Activated CD4-positive, alpha-beta T cell treated with anti-CD3 and anti-CD28 coated beads, Interleukin-2, amount 10 ng/mL, durations not matched to agents 24 days and 14 days (primary cell): ENCODE measurements at regions not wholly inside any gene's neighbourhood (a gene's known extent, or its start where the extent isn't known, plus 50 kb on each side); places are given as distances from the start of the nearest gene placed in this dataset.
"Not testable (repeated sequence)": the region's sequence is repeated elsewhere in the genome, so short reads cannot be mapped to it uniquely, and the experiment has no call there.

ENCODE experiments used
- DNase-seq: peaks from one replicate; pipeline ENCODE4 v3.0.0; 2022
- H3K27ac Mint-ChIP-seq: one replicate; pipeline ENCODE4 v1.8.0; 2022; ENCODE audit warnings: mild to moderate bottlenecking, mixed read lengths
- H3K27me3 Mint-ChIP-seq: one replicate; pipeline ENCODE4 v1.8.0; 2022; ENCODE audit warnings: mixed read lengths
- H3K36me3 Mint-ChIP-seq: one replicate; pipeline ENCODE4 v1.8.0; 2022; ENCODE audit warnings: low read depth, mild to moderate bottlenecking, mixed read lengths
- H3K4me1 Mint-ChIP-seq: one replicate; pipeline ENCODE4 v1.8.0; 2021; ENCODE audit warnings: mixed read lengths
- H3K4me3 Mint-ChIP-seq: one replicate; pipeline ENCODE4 v1.8.0; 2022; ENCODE audit warnings: mild to moderate bottlenecking, moderate library complexity, mixed read lengths
- H3K9me3 Mint-ChIP-seq: one replicate; pipeline ENCODE4 v1.8.0; 2021; ENCODE audit warnings: mixed read lengths
- intact Hi-C: fragments of 100-400 bp; cut with micrococcal nuclease; formaldehyde crosslinking; loops from one replicate; pipeline ENCODE4 v1.15.1; 2023

- H3K27ac Mint-ChIP-seq, result no peak overlapping the region
- no peaks in the 10 kb centered on the region for H3K9me3 Mint-ChIP-seq
- H3K36me3 Mint-ChIP-seq, result no peaks in the 10 kb centered on the region
- no peaks in the 10 kb centered on the region for H3K27me3 Mint-ChIP-seq
- DNase-seq, result no peak
- intact Hi-C loops, result no loop called here
- H3K4me3 Mint-ChIP-seq, result no peak overlapping the region
- no peaks in the 10 kb centered on the region for H3K4me1 Mint-ChIP-seq
These were observed 509.2 kb downstream of the CSNK1G3 start for GRCh38 chr5:124021066-124021641.

GRCh38 chr5:124017321-124017720 is 505.3 kb downstream of the CSNK1G3 start:
- not testable (repeated sequence) for H3K36me3 Mint-ChIP-seq, H3K4me3 Mint-ChIP-seq, H3K4me1 Mint-ChIP-seq

DNA sequence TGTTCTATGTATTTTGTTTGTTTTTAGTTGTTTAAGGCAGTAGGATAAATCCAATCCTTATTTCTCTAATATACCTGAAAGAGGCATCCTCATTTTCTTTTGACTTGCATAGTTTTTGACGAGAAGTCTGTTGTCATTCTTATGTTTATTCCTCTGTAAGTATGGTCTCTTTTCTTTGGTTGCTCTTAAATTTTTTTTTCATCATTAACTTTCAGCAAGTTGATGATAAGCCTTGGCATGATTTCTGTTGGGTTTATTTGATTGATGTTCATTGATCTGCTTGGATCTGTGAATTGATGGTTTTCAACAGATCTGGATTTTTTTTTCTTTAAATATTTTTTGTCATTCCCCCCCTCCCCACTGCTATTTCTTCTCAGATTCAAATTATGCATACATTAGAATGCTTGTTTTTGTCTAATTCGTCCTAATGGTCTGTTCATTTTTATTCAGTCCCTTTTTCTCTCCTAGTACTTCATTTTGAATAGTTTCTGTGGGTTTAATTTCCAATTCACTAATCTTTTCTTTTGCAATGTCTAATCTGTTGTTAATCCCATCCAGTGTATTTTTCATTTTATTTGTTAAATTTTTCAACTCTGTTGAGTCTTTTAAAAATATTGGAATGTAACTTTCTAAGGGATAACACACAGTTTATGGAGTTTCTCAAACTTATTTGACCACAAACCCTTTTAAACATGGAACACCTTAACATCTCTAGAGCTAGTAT is 495.9 kb downstream of the CSNK1G3 start:
- H3K4me3 Mint-ChIP-seq, result no peak overlapping the region
- H3K27me3 Mint-ChIP-seq, result no peaks in the 10 kb centered on the region
- intact Hi-C loops, result no loop called here
- no peaks in the 10 kb centered on the region for H3K36me3 Mint-ChIP-seq
- DNase-seq, result no peak
- H3K9me3 Mint-ChIP-seq, result peaks cover 5% of the 10 kb centered on the region
- H3K4me1 Mint-ChIP-seq, result no peaks in the 10 kb centered on the region
- no peak overlapping the region for H3K27ac Mint-ChIP-seq

More at GRCh38 chr5:124017321-124017720, 505.3 kb downstream of the CSNK1G3 start:
- H3K9me3 Mint-ChIP-seq, H3K27me3 Mint-ChIP-seq, DNase-seq, H3K27ac Mint-ChIP-seq, intact Hi-C loops: not testable (repeated sequence)

DNA sequence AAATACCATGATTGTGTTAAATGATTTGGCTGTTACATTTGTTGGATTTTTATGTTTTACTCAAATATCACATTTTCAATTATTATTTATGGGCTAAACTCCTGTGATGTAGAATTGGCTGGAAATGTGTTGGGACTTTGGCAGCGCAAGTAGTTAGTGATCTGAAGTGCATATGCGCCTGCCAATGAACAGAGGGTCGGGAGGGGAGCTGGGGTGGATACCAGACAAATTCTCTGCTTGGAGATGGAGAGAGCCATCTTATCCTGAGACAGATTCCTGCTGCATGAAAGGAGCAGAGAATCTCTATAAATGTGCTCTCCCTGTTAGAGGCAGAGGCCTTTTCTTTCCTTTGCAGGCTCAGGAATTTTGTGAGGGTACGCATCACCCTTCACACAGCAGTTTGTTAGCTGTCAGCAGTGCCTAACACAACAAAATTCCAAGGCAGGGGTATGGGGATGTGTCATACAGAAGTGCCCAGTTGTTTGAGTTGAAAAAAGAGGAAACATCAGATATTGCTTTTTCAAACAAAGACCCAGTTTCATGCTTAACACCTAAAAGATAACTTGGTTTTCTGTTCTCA is 489.1 kb downstream of the CSNK1G3 start:
- H3K27me3 Mint-ChIP-seq, result no peaks in the 10 kb centered on the region
- no peaks in the 10 kb centered on the region for H3K4me1 Mint-ChIP-seq
- no peaks in the 10 kb centered on the region for H3K36me3 Mint-ChIP-seq
- H3K27ac Mint-ChIP-seq, result no peak overlapping the region
- H3K9me3 Mint-ChIP-seq, result no peaks in the 10 kb centered on the region
- no peak for DNase-seq
- H3K4me3 Mint-ChIP-seq, result no peak overlapping the region
- intact Hi-C loops, result no loop called here

DNA sequence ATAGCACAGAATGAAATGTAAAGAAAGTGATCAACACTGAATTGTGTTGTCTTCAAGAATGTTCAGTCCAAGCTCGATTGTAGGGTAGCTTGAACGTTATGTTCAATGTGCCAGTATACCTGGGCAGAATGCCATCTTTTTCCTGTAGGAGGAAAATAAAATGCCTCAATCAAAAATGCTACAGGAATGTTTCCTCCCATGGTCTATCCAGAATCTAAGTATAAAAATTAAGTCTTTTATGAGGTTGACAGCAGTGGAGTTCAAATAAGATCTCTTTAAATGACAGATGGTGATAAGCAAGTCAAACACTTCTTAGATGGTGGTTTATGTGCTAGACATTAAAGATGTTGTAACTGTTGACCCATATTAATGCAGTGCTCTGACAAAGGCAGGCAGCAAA is 488.6 kb downstream of the CSNK1G3 start:
- Mint-ChIP-seq H3K27ac (no peak overlapping the region), H3K36me3 (no peaks in the 10 kb centered on the region), H3K4me1 (no peaks in the 10 kb centered on the region), H3K27me3 (no peaks in the 10 kb centered on the region), H3K9me3 (no peaks in the 10 kb centered on the region), H3K4me3 (no peak overlapping the region)
- no peak for DNase-seq
- intact Hi-C loops, result no loop called here

DNA sequence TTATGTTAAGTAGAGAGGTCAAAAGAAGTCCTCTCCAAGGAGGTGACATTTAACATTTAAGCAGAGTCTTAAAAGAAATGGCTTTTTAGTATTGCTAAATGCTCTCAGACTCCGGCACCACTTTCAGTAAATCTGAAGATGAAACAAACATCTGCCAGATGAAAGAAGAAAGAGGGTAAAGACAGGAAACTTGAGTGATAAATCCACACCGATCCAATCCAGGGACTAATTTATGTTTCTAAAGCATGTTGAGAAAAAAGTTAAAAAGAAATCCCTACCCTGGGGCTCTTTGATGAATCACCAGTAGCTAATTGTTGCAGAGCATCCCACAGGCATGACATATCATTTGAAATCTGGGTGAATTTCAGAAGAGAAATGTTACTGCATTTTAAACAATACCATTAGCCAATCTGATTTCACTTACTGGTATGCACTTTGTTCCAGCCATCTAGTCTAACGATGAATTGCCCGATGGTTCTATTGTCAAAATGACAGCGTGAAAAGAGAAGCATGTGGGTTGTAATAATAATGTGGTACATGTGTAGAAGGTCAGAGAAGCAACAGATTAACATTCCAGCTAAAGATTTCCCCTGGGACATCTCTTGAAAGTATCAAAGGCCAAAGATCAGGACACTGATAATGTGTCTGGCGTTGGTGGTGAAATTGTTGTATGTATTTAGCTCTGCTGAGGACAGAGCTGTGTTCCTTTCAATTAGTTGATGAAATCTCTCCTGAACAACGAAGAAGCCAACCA is 485.7 kb downstream of the CSNK1G3 start:
- intact Hi-C loops, result loop anchor here (5.0 kb wide), 1 partner anchor 250 kb away; no protein-coding TSS in a partner anchor
- no peaks in the 10 kb centered on the region for H3K36me3 Mint-ChIP-seq

DNA sequence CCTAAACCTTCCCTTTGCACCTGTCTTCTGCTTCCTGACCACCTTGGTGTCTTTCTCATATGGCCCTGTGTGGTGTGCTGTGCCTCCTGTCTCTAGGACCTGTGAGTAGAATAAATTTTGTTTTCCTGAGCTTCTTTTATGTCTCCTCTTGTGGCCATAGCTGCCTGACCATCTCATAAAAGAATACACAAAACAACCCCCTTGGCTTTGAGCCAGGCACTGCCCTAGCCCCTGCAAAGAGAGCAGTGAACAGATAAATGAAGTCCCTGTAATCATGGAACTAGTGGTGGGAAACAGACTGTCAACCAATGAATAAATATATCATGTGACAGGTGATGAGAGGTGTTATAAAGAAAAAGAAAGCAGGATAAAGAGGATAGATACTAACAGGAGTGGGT is 485.1 kb downstream of the CSNK1G3 start:
- intact Hi-C loops, result loop anchor here (5.0 kb wide), 1 partner anchor 250 kb away; no protein-coding TSS in a partner anchor
- H3K36me3 Mint-ChIP-seq, result no peaks in the 10 kb centered on the region
- H3K27ac Mint-ChIP-seq, result no peak overlapping the region
- no peaks in the 10 kb centered on the region for H3K9me3 Mint-ChIP-seq
- H3K4me3 Mint-ChIP-seq, result no peak overlapping the region
- H3K27me3 Mint-ChIP-seq, result no peaks in the 10 kb centered on the region
- DNase-seq, result no peak
- H3K4me1 Mint-ChIP-seq, result no peaks in the 10 kb centered on the region

More for the DNA sequence above, 485.7 kb downstream of the CSNK1G3 start:
- no peak for DNase-seq
- H3K27ac Mint-ChIP-seq, result no peak overlapping the region
- H3K9me3 Mint-ChIP-seq, result no peaks in the 10 kb centered on the region
- no peak overlapping the region for H3K4me3 Mint-ChIP-seq
- H3K27me3 Mint-ChIP-seq, result no peaks in the 10 kb centered on the region
- no peaks in the 10 kb centered on the region for H3K4me1 Mint-ChIP-seq

DNA sequence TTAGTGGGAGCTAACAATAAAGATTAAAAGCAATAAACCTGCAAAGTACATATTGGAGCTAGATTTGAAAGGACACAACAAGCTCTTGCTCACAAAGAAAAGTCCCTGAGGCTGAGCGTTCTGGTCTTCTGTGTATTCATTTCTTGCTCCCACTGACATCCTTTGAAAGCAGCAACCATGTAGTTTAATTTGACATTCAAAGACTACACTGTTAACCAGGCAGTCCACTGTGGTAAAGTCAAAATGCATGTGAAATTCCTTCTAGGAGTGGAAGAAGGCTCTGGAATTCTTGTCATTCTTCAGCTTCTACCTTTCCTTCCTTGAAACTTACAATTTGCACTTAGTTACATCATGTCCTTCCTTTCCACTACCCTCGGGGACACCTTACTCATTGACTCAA is 480.7 kb downstream of the CSNK1G3 start:
- intact Hi-C loops, result no loop called here

DNA sequence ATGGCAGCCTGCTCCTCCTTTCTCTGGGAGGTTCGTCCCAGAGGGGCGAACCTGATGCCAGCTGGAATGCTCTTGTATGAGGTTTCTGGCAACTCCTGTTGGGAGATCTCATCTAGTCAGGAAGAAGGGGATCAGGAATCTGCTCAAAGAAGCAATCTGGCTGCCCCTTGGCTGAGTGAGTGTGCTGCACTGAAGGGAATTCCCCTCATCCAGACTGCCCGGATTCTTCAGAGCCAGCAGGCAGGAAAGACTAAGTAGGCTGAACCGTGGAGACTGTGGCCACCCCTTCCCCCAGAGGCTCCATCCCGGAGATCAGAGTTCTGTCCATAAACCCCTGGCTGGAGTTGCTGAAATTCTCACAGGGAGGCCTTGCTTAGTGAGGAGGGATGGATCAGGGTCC is 476.0 kb downstream of the CSNK1G3 start:
- intact Hi-C loops, result no loop called here
- no peaks in the 10 kb centered on the region for H3K4me1 Mint-ChIP-seq
- H3K27ac Mint-ChIP-seq, result no peak overlapping the region
- peaks cover 4% of the 10 kb centered on the region for H3K9me3 Mint-ChIP-seq
- H3K27me3 Mint-ChIP-seq, result no peaks in the 10 kb centered on the region
- no peak overlapping the region for H3K4me3 Mint-ChIP-seq
- DNase-seq, result no peak
- H3K36me3 Mint-ChIP-seq, result no peaks in the 10 kb centered on the region

More for the DNA sequence above, 480.7 kb downstream of the CSNK1G3 start:
- no peak overlapping the region for H3K27ac Mint-ChIP-seq
- no peak overlapping the region for H3K4me3 Mint-ChIP-seq
- no peaks in the 10 kb centered on the region for H3K4me1 Mint-ChIP-seq
- no peaks in the 10 kb centered on the region for H3K27me3 Mint-ChIP-seq
- H3K36me3 Mint-ChIP-seq, result no peaks in the 10 kb centered on the region
- no peaks in the 10 kb centered on the region for H3K9me3 Mint-ChIP-seq
- DNase-seq, result no peak

DNA sequence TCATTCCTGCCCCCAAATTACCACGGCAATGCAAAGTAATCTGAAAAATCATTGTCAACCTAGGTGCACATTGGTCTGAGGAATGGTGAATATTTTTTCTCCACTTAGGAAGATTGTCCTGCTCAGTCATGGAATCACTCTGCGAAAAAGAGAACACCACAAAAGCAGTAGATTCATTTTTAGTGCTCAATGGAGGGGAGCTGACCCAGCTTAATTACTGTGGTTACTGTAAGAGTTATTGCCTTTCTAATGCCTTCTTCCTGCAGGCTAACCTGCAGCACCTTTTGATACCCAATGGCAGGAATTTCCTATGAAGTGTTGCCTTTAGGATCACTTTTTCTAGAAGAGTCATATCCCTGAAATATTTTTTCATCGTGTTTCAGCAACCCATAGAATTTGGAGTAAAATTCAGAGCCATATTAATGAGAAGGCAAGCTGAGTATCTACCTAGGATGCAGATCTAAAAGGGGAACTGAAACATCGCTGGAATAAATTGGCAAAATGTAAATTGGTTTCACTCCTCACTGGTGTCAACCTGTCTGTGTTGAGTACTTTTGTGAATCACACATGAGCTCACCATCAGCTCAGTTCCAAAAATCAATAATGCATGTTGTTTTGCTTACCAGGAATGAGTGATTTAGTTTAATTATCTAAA is 464.5 kb downstream of the CSNK1G3 start:
- no peaks in the 10 kb centered on the region for H3K4me1 Mint-ChIP-seq
- no peaks in the 10 kb centered on the region for H3K36me3 Mint-ChIP-seq
- H3K27me3 Mint-ChIP-seq, result no peaks in the 10 kb centered on the region
- H3K27ac Mint-ChIP-seq, result no peak overlapping the region
- intact Hi-C loops, result no loop called here
- DNase-seq, result no peak
- no peaks in the 10 kb centered on the region for H3K9me3 Mint-ChIP-seq
- H3K4me3 Mint-ChIP-seq, result no peak overlapping the region

DNA sequence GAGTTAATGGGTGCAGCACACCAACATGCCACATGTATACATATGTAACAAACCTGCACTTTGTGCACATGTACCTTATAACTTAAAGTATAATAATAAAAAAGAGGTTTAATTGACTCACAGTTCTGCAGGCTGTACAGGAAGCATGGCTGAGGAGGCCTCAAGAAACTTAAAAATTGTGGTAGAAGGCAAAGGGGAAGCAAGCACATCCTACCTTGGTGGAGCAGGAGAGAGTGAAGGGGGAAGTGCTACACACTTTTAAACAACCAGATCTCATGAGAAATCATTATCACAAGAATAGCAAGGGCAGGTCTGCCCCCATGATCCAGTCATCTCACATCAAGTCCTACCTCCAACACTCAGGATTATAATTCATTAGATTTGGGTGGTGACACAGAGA is 463.5 kb downstream of the CSNK1G3 start:
- H3K4me3 Mint-ChIP-seq, intact Hi-C loops, H3K9me3 Mint-ChIP-seq: not testable (repeated sequence)

DNA sequence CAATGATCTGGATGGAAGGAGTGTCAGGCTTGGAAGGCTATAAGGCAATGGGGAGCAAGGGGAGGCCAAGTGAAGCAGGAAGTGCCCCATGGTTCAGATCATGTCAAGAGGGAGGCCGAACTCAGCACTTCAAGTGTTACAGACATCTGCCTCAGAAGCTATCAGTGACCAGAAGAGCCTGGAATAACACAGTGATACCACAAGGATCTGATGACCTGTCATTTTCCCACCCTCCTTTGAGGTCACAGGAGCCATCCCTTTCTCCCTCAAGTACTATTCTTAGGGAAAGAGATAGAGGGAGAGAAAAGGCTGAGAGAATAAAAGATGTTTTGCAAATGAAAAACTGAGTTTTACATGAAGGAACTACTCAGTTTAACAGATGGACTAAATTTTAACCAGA is 454.8 kb downstream of the CSNK1G3 start:
- Mint-ChIP-seq H3K27me3 (no peaks in the 10 kb centered on the region), H3K4me3 (no peak overlapping the region), H3K9me3 (no peaks in the 10 kb centered on the region), H3K27ac (no peak overlapping the region), H3K36me3 (no peaks in the 10 kb centered on the region), H3K4me1 (no peaks in the 10 kb centered on the region)
- intact Hi-C loops, result no loop called here
- DNase-seq, result no peak

More for the DNA sequence above, 463.5 kb downstream of the CSNK1G3 start:
- H3K27me3 Mint-ChIP-seq, H3K27ac Mint-ChIP-seq, H3K36me3 Mint-ChIP-seq, H3K4me1 Mint-ChIP-seq, DNase-seq: not testable (repeated sequence)

- H3K36me3 Mint-ChIP-seq, result no peaks in the 10 kb centered on the region
- H3K4me3 Mint-ChIP-seq, result no peak overlapping the region
- no peaks in the 10 kb centered on the region for H3K4me1 Mint-ChIP-seq
- DNase-seq, result no peak
- H3K9me3 Mint-ChIP-seq, result no peaks in the 10 kb centered on the region
- H3K27me3 Mint-ChIP-seq, result no peaks in the 10 kb centered on the region
- intact Hi-C loops, result no loop called here
- no peak overlapping the region for H3K27ac Mint-ChIP-seq
These were observed 453.6 kb downstream of the CSNK1G3 start for GRCh38 chr5:123965626-123966025.
